B cell (primary cell): ENCODE measurements at regions not wholly inside any gene's neighbourhood (a gene's known extent, or its start where the extent isn't known, plus 50 kb on each side); places are given as distances from the start of the nearest gene placed in this dataset.

Experiments
- ATAC-seq: fragments of 200-7000 bp; cut with Tn5 transposase; one replicate; pipeline ENCODE4 v1.10.0; 2021; ENCODE audit warnings: low read depth, mild to moderate bottlenecking, moderate number of reproducible peaks, moderate library complexity
- CTCF ChIA-PET: fragments of 350-600 bp; sonication (Branson Sonifier 250); formaldehyde crosslinking; loops from one replicate; lab custom pipeline; 2021; ENCODE audit warnings: antibody characterized with exemption, inconsistent platforms; lab: Charles Lee
- POLR2A ChIA-PET: fragments of 350-600 bp; sonication (Branson Sonifier 250); formaldehyde crosslinking; loops from one replicate; lab custom pipeline; 2021; ENCODE audit warnings: antibody characterized with exemption; lab: Charles Lee
- DNase-seq: peaks from one replicate; pipeline ENCODE4 v3.0.0; 2013
- H2AFZ ChIP-seq: 2 replicates; pipeline ENCODE4 v1.6.1; 2012; ENCODE audit warnings: mild to moderate bottlenecking, low read depth, low read length; ENCODE audit not compliant: insufficient read depth, poor library complexity, severe bottlenecking
- H3K27ac ChIP-seq, 2 donors: 1 replicate in 1 of 2; 2 replicates in 1 of 2; pipeline ENCODE4 v1.5.1; 2012 to 2013; ENCODE audit warnings: low read length in 2 of 2, mild to moderate bottlenecking in 2 of 2, moderate library complexity in 1 of 2
- H3K27me3 ChIP-seq, 4 experiments: fragments of 200-600 bp in 1 of 4; sonication (generic) in 1 of 4; replicated peaks in 1 of 4; 1 replicate in 2 of 4; 2 replicates in 2 of 4; pipeline versions ENCODE4 v1.6.1 to v1.7.0; 2013 to 2016; ENCODE audit warnings: low read length in 3 of 4, mild to moderate bottlenecking in 2 of 4, mixed read lengths in 1 of 4, moderate library complexity in 1 of 4; ENCODE audit not compliant: insufficient read depth in 4 of 4, control insufficient read depth in 3 of 4; ENCODE audit errors: control extremely low read depth in 1 of 4
- H3K36me3 ChIP-seq, 2 experiments: replicated peaks in 1 of 2; 1 replicate in 1 of 2; 2 replicates in 1 of 2; pipeline versions ENCODE4 v1.6.1 to v1.7.1; 2013; ENCODE audit warnings: low read length in 1 of 2; ENCODE audit not compliant: insufficient read depth in 2 of 2, control insufficient read depth in 1 of 2; ENCODE audit errors: control extremely low read depth in 1 of 2, extremely low read depth in 1 of 2
- H3K4me1 ChIP-seq, 2 donors: fragments of 200-600 bp in 1 of 2; sonication (generic) in 1 of 2; 1 replicate in 1 of 2; 2 replicates in 1 of 2; pipeline versions ENCODE4 v1.5.1 to v1.6.1; 2013 to 2017; ENCODE audit warnings: low read length in 2 of 2; ENCODE audit not compliant: control insufficient read depth in 2 of 2, insufficient read depth in 2 of 2
- H3K4me2 ChIP-seq: replicated peaks from 2 replicates; pipeline ENCODE3; 2012; ENCODE audit warnings: mild to moderate bottlenecking, low read depth, low read length; ENCODE audit not compliant: poor library complexity, severe bottlenecking
- H3K4me3 ChIP-seq, 5 experiments: fragments of 200-600 bp in 1 of 5; sonication (generic) in 1 of 5; 1 replicate in 3 of 5; 2 replicates in 2 of 5; pipeline versions ENCODE4 v1.5.1 to v1.7.0; 2011 to 2016; ENCODE audit warnings: low read length in 4 of 5, mild to moderate bottlenecking in 4 of 5, low read depth in 2 of 5, control low read depth in 1 of 5, moderate library complexity in 1 of 5; ENCODE audit not compliant: insufficient read depth in 1 of 5; ENCODE audit errors: control extremely low read depth in 1 of 5, extremely low read depth in 1 of 5
- H3K79me2 ChIP-seq: fragments of 200-600 bp; sonication (generic); one replicate; pipeline ENCODE4 v1.6.0; 2016; ENCODE audit warnings: low read length; ENCODE audit not compliant: control insufficient read depth, insufficient read depth
- H3K9ac ChIP-seq: fragments of 200-600 bp; sonication (generic); 2 replicates; pipeline ENCODE4 v1.6.1; 2017; ENCODE audit warnings: mild to moderate bottlenecking, low read length, moderate library complexity
- H3K9me3 ChIP-seq, 3 donors: one replicate each; pipeline versions ENCODE4 v1.6.1 to v1.7.1; 2013; ENCODE audit warnings: low read length in 2 of 3; ENCODE audit not compliant: control insufficient read depth in 2 of 3, insufficient read depth in 1 of 3; ENCODE audit errors: control extremely low read depth in 1 of 3
- H4K20me1 ChIP-seq: 2 replicates; pipeline ENCODE4 v1.6.0; 2012; ENCODE audit warnings: mild to moderate bottlenecking, low read length; ENCODE audit not compliant: insufficient read depth, control insufficient read depth, poor library complexity, severe bottlenecking
- H3K27ac Mint-ChIP-seq: one replicate; pipeline ENCODE4 v1.8.0; 2021; ENCODE audit warnings: mixed read lengths
- H3K27me3 Mint-ChIP-seq: one replicate; pipeline ENCODE4 v1.8.0; 2021; ENCODE audit warnings: mixed read lengths
- H3K4me1 Mint-ChIP-seq: one replicate; pipeline ENCODE4 v1.8.0; 2021; ENCODE audit warnings: mixed read lengths
- H3K4me3 Mint-ChIP-seq: one replicate; pipeline ENCODE4 v1.8.0; 2021; ENCODE audit warnings: mixed read lengths
- H3K9me3 Mint-ChIP-seq: one replicate; pipeline ENCODE4 v1.8.0; 2022; ENCODE audit warnings: mixed read lengths; ENCODE audit not compliant: insufficient read depth
- EZH2 ChIP-seq: IDR thresholded peaks from 2 replicates; pipeline ENCODE4 v1.6.1; 2012; ENCODE audit warnings: borderline replicate concordance, low read depth, mild to moderate bottlenecking, moderate library complexity, low read length; ENCODE audit not compliant: insufficient read depth, poor library complexity, severe bottlenecking
- WGBS: methylation state at CpG from one replicate; pipeline ENCODE4 v1.1.5; 2013; ENCODE audit warnings: missing lambda C conversion rate; ENCODE audit not compliant: insufficient coverage; 5-methylcytosine and 5-hydroxymethylcytosine counted together
- intact Hi-C: fragments of 100-400 bp; cut with micrococcal nuclease; formaldehyde crosslinking; loops from one replicate; pipeline ENCODE4 v1.10.0; 2022
- TF ChIP-seq, protein P1 (sequence below): fragments of 200-600 bp; IDR thresholded peaks from one replicate; pipeline ENCODE4 v1.8.0; 2022; ENCODE audit warnings: antibody characterized with exemption, mild to moderate bottlenecking

DNA sequence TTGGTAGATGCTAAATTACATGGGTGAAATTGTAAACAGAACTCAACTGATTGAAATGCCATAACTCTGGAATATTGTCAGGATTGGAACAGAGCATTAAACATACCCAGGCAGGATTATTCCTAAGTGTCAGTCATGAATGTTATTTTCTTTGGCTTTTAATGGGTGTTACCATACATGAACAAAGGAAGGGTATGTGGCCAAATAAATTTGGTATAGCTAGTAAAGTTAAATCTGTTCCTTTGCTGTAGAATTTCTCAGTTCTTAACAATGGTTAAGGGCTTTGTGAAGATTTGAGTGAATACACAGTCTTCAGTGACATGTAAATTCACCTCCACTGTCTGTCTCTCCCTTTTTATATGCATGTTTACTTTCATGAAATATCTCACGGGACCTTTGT is 679.5 kb upstream of the CDH8 start:
- Histone ChIP-seq H3K4me1 (no peaks in the 10 kb centered on the region), H4K20me1 (no peaks in the 10 kb centered on the region), H3K4me2 (no peak overlapping the region), H3K36me3 (no peaks in the 10 kb centered on the region), H3K4me3 (no peak overlapping the region), H3K9ac (no peak overlapping the region), H3K9me3 (peaks cover 0 to 8% (median 2%) of the 10 kb centered on the region in 3 donors), H3K79me2 (no peaks in the 10 kb centered on the region), H3K27me3 (no peaks in the 10 kb centered on the region), H2AFZ (no peak overlapping the region), H3K27ac (no peak overlapping the region)
- H3K4me3 Mint-ChIP-seq: no peak overlapping the region
- ChIA-PET POLR2A (no interaction called here), CTCF (no interaction called here)
- TF ChIP-seq, protein P1, sequence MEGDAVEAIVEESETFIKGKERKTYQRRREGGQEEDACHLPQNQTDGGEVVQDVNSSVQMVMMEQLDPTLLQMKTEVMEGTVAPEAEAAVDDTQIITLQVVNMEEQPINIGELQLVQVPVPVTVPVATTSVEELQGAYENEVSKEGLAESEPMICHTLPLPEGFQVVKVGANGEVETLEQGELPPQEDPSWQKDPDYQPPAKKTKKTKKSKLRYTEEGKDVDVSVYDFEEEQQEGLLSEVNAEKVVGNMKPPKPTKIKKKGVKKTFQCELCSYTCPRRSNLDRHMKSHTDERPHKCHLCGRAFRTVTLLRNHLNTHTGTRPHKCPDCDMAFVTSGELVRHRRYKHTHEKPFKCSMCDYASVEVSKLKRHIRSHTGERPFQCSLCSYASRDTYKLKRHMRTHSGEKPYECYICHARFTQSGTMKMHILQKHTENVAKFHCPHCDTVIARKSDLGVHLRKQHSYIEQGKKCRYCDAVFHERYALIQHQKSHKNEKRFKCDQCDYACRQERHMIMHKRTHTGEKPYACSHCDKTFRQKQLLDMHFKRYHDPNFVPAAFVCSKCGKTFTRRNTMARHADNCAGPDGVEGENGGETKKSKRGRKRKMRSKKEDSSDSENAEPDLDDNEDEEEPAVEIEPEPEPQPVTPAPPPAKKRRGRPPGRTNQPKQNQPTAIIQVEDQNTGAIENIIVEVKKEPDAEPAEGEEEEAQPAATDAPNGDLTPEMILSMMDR: no peak
- TF ChIP-seq EZH2: no peak
- H3K27ac Mint-ChIP-seq: no peak overlapping the region
- intact Hi-C loops: no loop called here
- ATAC-seq: no peak
- no peaks in the 10 kb centered on the region for H3K27me3 Mint-ChIP-seq
- no peak for DNase-seq
- H3K4me1 Mint-ChIP-seq: no peaks in the 10 kb centered on the region
- WGBS: no CpG with 5 or more reads among the region's 1 CpG
- peaks cover 6% of the 10 kb centered on the region for H3K9me3 Mint-ChIP-seq

DNA sequence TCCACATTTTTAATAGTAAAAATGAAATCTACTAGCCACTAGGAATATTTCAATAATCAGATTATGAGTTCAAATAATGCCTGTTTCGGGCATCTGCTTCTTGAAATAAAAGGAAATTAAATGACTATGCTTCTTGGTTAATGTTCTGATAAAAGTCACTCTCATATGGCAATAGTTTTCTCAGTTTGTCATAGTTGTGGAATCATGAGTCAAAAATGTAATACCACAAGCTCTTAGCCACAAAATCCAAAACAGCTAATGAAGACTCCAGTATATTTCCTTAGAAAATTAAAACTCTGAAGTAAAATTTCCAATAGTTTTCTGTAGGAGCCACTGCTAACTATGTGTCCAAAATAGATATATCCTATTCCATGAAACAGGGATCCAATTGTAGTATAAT is 676.3 kb upstream of the CDH8 start:
- no peak overlapping the region for H3K27ac Mint-ChIP-seq
- TF ChIP-seq, protein P1: no peak
- no peak for TF ChIP-seq EZH2
- H3K9ac ChIP-seq: no peak overlapping the region
- WGBS: no CpG with 5 or more reads among the region's 1 CpG
- H3K4me2 ChIP-seq: no peak overlapping the region
- H3K9me3 Mint-ChIP-seq: peaks cover 5% of the 10 kb centered on the region
- no peaks in the 10 kb centered on the region for H4K20me1 ChIP-seq
- ATAC-seq (no peak), DNase-seq (no peak)
- no peak overlapping the region for H3K27ac ChIP-seq
- no peaks in the 10 kb centered on the region for H3K27me3 Mint-ChIP-seq
- H3K4me1 ChIP-seq: no peaks in the 10 kb centered on the region
- no peak overlapping the region for H3K4me3 Mint-ChIP-seq
- H2AFZ ChIP-seq: no peak overlapping the region
- H3K79me2 ChIP-seq: no peaks in the 10 kb centered on the region
- intact Hi-C loops: no loop called here
- H3K4me1 Mint-ChIP-seq: no peaks in the 10 kb centered on the region
- CTCF ChIA-PET: no interaction called here
- H3K4me3 ChIP-seq: no peak overlapping the region
- no peaks in the 10 kb centered on the region for H3K36me3 ChIP-seq
- POLR2A ChIA-PET: no interaction called here
- H3K9me3 ChIP-seq: peaks cover 0 to 12% (median 2%) of the 10 kb centered on the region in 3 donors
- no peaks in the 10 kb centered on the region for H3K27me3 ChIP-seq
